Activated T-helper 1 cell treated with anti-CD3 and anti-CD28 coated beads, Interleukin-12 subunit alpha, Interleukin-12 subunit beta, Interleukin-2, Interleukin-4 antibody, amounts not matched to agents 30 ng/mL and 10 ng/mL and 1 ng/mL, durations not matched to agents 14 hours and 24 hours and 36 hours (primary cell): ENCODE measurements at regions not wholly inside any gene's neighbourhood (a gene's known extent, or its start where the extent isn't known, plus 50 kb on each side); places are given as distances from the start of the nearest gene placed in this dataset.

Source experiments
- DNase-seq: peaks from one replicate; pipeline ENCODE4 v3.0.0; 2021; ENCODE audit warnings: low spot score
- H3K27ac Mint-ChIP-seq: one replicate; pipeline ENCODE4 v1.8.0; 2021; ENCODE audit warnings: mild to moderate bottlenecking, mixed read lengths
- H3K27me3 Mint-ChIP-seq: one replicate; pipeline ENCODE4 v1.8.0; 2022; ENCODE audit warnings: mild to moderate bottlenecking, moderate library complexity, mixed read lengths; ENCODE audit not compliant: insufficient read depth
- H3K36me3 Mint-ChIP-seq: one replicate; pipeline ENCODE4 v1.8.0; 2021; ENCODE audit warnings: low read depth, mixed read lengths
- H3K4me1 Mint-ChIP-seq: one replicate; pipeline ENCODE4 v1.8.0; 2021; ENCODE audit warnings: low read depth, mixed read lengths
- H3K4me3 Mint-ChIP-seq: one replicate; pipeline ENCODE4 v1.8.0; 2021; ENCODE audit warnings: mild to moderate bottlenecking, moderate library complexity, mixed read lengths
- H3K9me3 Mint-ChIP-seq: one replicate; pipeline ENCODE4 v1.8.0; 2021; ENCODE audit warnings: mixed read lengths
- intact Hi-C: fragments of 100-400 bp; cut with micrococcal nuclease; formaldehyde crosslinking; loops from one replicate; pipeline ENCODE4 v1.15.1; 2024

DNA sequence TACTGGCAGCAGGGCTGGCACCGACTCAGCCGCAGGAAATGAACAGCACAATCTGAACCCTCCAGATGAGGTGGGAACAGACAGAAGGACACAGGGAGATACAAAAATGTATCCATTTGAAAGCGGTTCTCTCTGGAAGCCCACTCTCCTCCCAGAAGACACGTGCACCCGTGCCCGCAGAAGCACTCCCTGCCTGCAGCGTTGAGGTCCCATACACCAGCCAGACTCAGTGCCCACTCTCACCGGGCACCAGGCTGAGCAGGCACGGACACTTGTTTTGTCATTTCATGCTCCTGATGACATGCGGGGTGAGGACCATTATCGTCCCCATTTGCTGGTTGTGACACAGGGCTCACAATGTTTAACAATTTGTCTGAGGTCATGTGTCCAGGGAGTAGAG lies 297.4 kb upstream of the TLE3 start:
- H3K27me3 Mint-ChIP-seq, result peaks cover 25% of the 10 kb centered on the region
- no peaks in the 10 kb centered on the region for H3K9me3 Mint-ChIP-seq
- intact Hi-C loops, result no loop called here
- no peak overlapping the region for H3K27ac Mint-ChIP-seq
- DNase-seq, result no peak
- no peak overlapping the region for H3K4me3 Mint-ChIP-seq
- H3K36me3 Mint-ChIP-seq, result no peaks in the 10 kb centered on the region
- H3K4me1 Mint-ChIP-seq, result no peaks in the 10 kb centered on the region

DNA sequence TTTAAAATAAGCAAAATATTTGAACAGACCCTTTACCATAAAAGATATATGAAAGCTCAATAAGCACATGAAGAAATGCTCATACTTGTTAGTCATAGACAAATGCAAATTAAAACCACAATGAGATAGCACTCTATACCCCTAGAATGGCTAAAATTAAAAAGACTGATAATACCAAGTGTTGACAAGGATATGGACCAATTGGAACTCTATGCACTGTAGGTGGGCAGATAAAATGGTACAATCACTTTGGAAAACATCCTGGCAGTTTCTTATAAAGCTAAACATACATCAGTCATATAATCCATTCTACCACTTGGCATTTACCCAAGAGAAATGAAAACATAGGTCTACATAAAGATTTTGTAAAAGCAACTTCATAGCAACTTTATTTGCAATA lies 293.0 kb upstream of the TLE3 start:
- Mint-ChIP-seq H3K27ac (no peak overlapping the region), H3K9me3 (no peaks in the 10 kb centered on the region), H3K27me3 (peaks cover 24% of the 10 kb centered on the region), H3K4me3 (no peak overlapping the region), H3K4me1 (no peaks in the 10 kb centered on the region), H3K36me3 (no peaks in the 10 kb centered on the region)
- intact Hi-C loops, result no loop called here
- DNase-seq, result no peak

DNA sequence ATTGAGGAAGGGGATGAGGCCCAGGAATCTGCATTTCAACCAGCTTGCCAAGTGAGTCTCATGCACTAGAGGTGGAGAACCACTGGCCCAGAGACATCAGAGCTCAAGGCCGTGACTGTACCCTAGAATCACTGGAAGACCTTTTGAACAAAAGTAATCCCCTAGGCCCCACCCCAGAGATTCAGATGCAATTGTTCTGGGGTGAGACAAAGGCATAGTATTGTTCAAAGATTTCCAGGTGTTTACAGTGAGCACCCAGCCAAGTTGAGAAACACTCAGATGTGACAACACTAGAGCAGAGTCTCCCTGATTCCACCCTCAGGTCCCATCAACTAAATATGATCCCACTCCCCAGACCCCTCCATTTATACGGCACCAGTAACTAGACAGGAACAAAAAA lies 290.3 kb upstream of the TLE3 start:
- Mint-ChIP-seq H3K9me3 (no peaks in the 10 kb centered on the region), H3K36me3 (no peaks in the 10 kb centered on the region)

DNA sequence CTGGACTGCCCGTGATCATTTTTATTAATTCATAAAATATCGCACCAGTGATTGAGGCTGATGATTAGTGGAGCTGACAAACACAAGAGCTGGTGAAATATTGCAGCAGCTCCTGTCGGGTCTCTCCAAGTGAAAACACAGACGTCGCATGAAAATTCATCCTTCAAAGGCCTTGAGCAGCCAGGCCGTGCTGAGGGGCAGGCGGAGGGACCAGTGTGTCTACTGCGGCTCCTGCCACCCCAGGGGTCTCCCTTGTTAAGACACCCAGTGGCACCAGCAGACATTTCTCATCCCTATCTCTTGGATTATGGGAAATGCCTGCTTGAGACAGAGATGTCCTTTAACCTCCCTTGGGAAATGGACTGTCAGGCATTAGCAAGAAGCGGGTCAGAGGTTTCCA lies 289.4 kb upstream of the TLE3 start:
- H3K4me1 Mint-ChIP-seq, result no peaks in the 10 kb centered on the region
- H3K4me3 Mint-ChIP-seq, result no peak overlapping the region
- intact Hi-C loops, result no loop called here
- peaks cover 14% of the 10 kb centered on the region for H3K27me3 Mint-ChIP-seq
- H3K27ac Mint-ChIP-seq, result no peak overlapping the region
- no peak for DNase-seq
- H3K9me3 Mint-ChIP-seq, result peaks cover 2% of the 10 kb centered on the region
- no peaks in the 10 kb centered on the region for H3K36me3 Mint-ChIP-seq

More for the DNA sequence above, 290.3 kb upstream of the TLE3 start:
- intact Hi-C loops, result no loop called here
- Mint-ChIP-seq H3K4me1 (no peaks in the 10 kb centered on the region), H3K27me3 (peaks cover 14% of the 10 kb centered on the region), H3K27ac (no peak overlapping the region), H3K4me3 (no peak overlapping the region)
- DNase-seq, result no peak

DNA sequence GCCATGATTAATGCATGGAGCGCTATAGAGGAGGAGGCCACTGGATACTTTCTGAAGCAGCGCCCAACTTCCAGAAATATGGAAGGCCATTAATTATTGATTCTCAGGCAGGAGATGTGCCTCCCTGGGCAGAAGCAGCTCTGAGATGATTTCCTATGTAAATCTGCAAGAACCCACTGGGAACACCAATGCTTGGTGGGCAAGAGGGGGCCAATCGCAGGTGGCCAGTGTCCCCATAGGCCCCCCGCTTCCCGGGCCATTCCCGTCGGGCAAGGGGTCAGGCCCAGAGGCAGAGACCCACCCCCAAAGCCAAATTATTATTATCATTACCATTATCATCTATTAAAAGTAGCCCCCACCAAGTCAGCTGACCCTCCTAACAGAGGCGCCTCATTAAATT lies 288.0 kb upstream of the TLE3 start:
- Mint-ChIP-seq H3K27ac (no peak overlapping the region), H3K4me3 (no peak overlapping the region), H3K36me3 (no peaks in the 10 kb centered on the region), H3K27me3 (peaks cover 14% of the 10 kb centered on the region), H3K4me1 (no peaks in the 10 kb centered on the region), H3K9me3 (peaks cover 6% of the 10 kb centered on the region)
- intact Hi-C loops, result no loop called here
- DNase-seq, result no peak

DNA sequence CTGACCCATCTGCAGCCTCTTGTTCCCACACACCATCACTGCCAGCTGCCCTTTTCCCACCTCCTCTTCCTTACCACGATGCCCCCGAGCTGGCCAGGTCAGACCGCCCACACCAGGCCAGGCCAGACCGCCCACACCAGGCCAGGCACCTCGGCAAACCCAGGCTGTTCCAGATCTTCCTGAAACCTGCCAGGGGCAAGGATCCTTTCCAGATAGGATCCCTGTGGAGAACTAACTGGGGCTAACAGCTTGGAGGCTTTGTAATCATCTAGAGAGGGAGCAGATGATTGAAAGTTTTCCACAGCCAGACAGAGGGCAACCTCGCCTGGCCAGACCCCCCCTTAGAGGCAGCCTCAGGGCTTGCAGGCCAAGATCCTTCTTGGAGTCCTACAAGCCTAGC lies 287.3 kb upstream of the TLE3 start:
- H3K9me3 Mint-ChIP-seq, result peaks cover 6% of the 10 kb centered on the region
- DNase-seq, result no peak
- intact Hi-C loops, result no loop called here
- H3K4me1 Mint-ChIP-seq, result no peaks in the 10 kb centered on the region
- H3K27me3 Mint-ChIP-seq, result peaks cover 14% of the 10 kb centered on the region
- H3K36me3 Mint-ChIP-seq, result no peaks in the 10 kb centered on the region
- H3K4me3 Mint-ChIP-seq, result no peak overlapping the region
- H3K27ac Mint-ChIP-seq, result no peak overlapping the region

DNA sequence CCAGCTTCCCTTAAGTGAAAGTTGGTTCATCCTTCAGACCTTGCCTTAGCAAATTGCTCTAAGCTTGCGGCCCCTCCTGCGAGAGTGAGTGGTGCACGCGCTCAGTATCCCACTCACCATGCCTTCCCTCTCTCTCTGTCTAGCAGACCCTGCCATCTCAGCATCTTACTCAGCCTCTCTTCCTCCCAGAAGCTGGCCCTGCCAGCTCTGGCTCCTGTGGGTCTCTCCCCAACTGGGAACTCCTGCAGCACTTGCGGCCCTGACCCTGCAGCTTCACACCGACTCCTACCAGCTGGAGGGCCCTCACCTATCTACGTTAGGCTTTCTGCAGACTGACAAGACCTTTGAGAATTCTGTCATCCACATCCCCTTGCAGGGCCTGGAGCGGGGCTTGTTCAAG lies 286.1 kb upstream of the TLE3 start:
- peaks cover 6% of the 10 kb centered on the region for H3K9me3 Mint-ChIP-seq
- intact Hi-C loops, result no loop called here

DNA sequence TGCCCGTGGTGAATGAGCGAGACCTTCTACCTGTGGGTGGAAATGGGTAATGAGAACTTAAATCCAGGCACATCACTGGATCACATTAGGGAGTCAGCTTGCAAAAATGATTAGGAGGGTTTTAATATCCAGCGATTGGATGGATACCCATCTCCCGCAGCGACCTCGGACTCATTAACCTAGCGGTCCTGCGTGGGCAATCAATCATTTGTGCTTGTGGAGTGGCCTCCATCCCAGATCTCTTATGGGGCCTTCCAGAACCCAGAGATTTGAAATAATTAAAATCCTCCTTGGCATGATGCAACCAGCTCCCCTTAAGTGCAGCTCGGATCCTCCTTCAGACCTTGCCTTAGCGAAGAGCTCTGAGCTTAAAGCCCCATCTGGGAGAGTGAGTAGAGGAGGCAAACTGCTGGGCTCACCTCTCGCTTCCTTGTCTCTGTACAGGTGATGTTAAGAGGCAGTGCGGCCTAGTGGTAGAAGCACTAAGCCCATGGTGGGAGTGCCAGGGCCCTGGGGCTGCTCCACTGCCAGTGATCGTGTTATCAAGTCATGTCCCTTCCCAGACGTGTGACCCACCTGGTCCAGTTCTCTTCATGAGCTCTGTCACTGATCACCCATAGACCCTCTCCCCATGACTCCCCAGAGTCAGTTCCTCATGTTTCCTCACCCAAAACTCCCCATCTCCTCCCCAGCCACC lies 285.2 kb upstream of the TLE3 start:
- no peak overlapping the region for H3K4me3 Mint-ChIP-seq
- intact Hi-C loops, result no loop called here
- H3K27ac Mint-ChIP-seq, result no peak overlapping the region
- peaks cover 8% of the 10 kb centered on the region for H3K27me3 Mint-ChIP-seq
- no peaks in the 10 kb centered on the region for H3K4me1 Mint-ChIP-seq
- no peaks in the 10 kb centered on the region for H3K36me3 Mint-ChIP-seq
- H3K9me3 Mint-ChIP-seq, result peaks cover 6% of the 10 kb centered on the region
- DNase-seq, result no peak

More for the DNA sequence above, 286.1 kb upstream of the TLE3 start:
- no peaks in the 10 kb centered on the region for H3K36me3 Mint-ChIP-seq
- DNase-seq, result no peak
- no peaks in the 10 kb centered on the region for H3K4me1 Mint-ChIP-seq
- peaks cover 15% of the 10 kb centered on the region for H3K27me3 Mint-ChIP-seq
- no peak overlapping the region for H3K4me3 Mint-ChIP-seq
- H3K27ac Mint-ChIP-seq, result no peak overlapping the region

DNA sequence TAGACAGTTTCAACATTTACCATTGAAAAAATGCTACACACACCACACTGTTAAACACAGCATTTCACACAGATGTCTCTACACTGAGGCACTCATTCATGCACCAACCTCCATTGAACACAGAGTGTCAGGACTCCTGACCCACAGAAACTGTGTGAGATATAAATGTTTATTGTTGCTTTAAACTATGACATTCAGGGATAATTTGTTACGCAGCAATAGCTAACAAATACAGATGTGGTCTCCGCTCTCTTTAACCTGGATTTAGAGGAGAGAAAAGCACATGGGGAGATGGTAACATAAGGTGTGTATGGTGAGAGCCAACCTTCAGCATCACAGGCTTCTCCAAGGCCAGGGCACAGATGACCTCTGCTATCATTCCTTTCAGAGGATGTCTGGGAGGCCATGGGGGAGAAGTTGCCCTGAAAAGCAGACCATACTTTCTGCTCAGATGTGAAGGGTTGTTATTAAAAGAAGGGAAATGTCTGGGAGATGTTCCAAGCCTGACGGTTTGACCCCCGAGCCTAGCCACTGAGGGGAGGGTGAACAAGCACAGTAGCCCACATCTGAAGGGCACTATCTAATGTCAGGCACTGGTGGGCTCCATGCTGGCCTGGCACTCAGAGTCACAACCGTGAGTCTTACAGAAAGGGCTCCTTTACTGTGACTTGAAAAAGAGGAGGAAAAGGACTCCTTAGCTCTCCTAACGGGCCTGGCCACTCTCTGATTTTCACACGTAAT lies 284.5 kb upstream of the TLE3 start:
- peaks cover 6% of the 10 kb centered on the region for H3K9me3 Mint-ChIP-seq
- H3K36me3 Mint-ChIP-seq, result no peaks in the 10 kb centered on the region
- no peak overlapping the region for H3K4me3 Mint-ChIP-seq
- intact Hi-C loops, result no loop called here
- H3K27ac Mint-ChIP-seq, result no peak overlapping the region
- no peak for DNase-seq
- peaks cover 4% of the 10 kb centered on the region for H3K27me3 Mint-ChIP-seq
- H3K4me1 Mint-ChIP-seq, result no peaks in the 10 kb centered on the region

DNA sequence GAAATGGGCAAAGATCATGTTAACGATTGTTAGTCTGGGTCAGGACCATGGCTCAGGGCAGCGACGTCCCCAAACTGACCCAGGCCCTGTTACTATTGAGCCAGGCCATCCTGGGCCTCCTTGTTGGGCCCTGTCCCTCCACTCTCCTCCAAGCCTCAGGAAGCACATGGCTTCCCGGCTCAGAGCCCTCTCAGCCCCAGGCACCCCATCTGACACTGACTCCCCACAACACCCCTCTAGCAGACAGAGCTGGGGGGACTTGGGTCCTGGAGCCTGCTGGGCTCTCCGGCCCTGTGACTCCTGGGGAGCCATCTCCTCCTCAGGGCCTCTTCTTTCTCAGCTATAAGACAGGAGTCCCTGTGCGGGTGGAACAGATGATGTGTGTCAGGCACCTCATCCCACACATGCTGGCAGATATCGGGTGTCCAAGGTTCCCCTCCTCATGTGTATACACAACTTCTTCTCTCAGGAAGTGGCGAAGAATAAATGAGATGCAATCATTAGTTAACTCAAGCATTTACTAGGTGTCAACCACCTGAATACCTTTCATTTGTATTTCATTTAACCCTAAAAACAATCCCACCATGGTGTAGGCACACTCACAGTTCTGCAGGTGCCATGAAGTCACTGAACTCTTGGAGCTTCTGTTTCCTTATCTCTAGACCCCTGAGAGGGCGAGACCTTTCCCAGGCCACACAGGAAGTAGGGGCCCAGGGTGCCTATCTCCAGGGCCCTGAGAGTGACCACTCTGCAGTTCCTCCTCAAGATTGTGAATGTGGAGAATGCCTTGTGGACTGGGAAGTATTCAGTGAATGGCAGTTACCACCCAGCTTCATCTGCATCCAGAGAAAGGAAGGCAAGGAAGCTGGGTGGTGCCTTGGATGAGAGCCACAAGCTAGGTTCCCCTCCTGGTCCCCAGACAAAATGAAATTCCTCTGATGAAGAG lies 282.5 kb upstream of the TLE3 start:
- intact Hi-C loops, result no loop called here
- DNase-seq, result no peak
- no peak overlapping the region for H3K27ac Mint-ChIP-seq
- no peaks in the 10 kb centered on the region for H3K36me3 Mint-ChIP-seq
- H3K9me3 Mint-ChIP-seq, result peaks cover 6% of the 10 kb centered on the region
- no peaks in the 10 kb centered on the region for H3K4me1 Mint-ChIP-seq
- no peak overlapping the region for H3K4me3 Mint-ChIP-seq
- peaks cover 15% of the 10 kb centered on the region for H3K27me3 Mint-ChIP-seq

DNA sequence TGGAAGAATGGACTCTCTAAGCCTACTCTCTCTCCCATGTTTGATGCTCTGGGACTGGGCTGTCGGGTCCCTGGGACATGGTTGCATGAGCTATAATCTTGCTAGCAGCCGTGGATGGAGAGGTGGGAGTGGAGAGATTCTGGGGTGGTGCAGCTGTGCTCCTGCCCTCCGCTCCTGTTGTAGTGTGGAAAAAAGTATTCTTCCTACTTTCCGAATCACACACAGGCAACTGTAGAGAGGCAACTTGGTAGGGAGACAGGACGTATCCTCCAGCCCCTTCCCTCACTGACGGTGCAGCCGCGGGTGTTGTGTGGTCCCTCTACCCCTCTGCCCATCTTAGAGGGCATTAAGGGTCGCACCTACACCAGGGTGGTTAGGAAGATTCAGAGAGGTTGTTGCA lies 281.4 kb upstream of the TLE3 start:
- no peaks in the 10 kb centered on the region for H3K4me1 Mint-ChIP-seq
- intact Hi-C loops, result no loop called here
- no peak overlapping the region for H3K27ac Mint-ChIP-seq
- DNase-seq, result no peak
- peaks cover 6% of the 10 kb centered on the region for H3K9me3 Mint-ChIP-seq
- H3K4me3 Mint-ChIP-seq, result no peak overlapping the region
- H3K36me3 Mint-ChIP-seq, result no peaks in the 10 kb centered on the region
- peaks cover 15% of the 10 kb centered on the region for H3K27me3 Mint-ChIP-seq

DNA sequence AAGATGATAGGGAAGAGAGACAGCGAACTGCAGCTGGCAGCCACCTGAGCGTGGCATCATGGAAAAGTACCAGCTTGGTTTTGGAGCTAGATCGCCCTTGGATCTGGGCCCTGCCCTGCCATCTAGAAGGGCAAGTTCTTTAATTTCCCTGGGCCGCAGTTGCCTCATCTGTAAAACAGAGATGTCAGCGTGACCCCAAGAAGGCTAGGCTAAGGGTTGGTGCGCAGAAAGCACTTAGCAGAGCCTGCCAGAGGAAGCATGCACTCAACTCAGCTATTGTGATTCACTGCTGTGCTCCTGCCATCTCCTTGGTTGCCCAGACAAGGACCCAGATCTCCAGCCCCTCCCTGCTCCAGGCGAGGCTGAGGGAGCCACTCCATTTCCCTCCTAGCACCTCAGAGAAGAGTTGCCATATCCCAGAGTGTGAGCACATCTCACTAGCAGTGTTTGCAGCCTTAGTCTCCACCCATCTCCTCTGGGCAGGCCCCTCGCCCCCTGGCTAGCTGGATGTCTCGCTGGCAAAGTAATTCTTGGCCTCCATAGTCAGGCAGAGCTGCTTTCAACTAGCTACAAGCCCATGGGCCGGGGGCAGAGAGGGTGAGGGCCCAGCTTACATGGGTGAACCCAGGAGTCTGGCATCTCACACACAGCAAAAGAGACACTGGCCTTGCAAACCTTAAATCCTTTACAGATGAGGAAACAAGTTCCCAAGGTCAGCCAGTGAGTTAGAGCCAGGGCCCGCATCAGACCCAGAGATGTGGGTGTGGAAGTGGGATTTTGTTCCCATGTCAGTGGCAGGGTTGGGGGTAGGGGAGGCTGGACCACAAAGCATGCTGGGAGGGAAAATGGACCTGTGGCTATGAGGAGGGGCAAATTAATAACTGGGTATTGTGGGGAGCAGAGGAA lies 280.7 kb upstream of the TLE3 start:
- Mint-ChIP-seq H3K4me1 (no peaks in the 10 kb centered on the region), H3K9me3 (peaks cover 6% of the 10 kb centered on the region), H3K27me3 (peaks cover 19% of the 10 kb centered on the region), H3K36me3 (no peaks in the 10 kb centered on the region), H3K4me3 (no peak overlapping the region), H3K27ac (no peak overlapping the region)
- intact Hi-C loops, result no loop called here
- DNase-seq, result no peak
